GM12864 (cell line): ENCODE measurements at regions not wholly inside any gene's neighbourhood (a gene's known extent, or its start where the extent isn't known, plus 50 kb on each side); places are given as distances from the start of the nearest gene placed in this dataset.

Experiments used
- DNase-seq: peaks from one replicate; pipeline ENCODE4 v3.0.0-alpha.2; 2011; ENCODE audit warnings: low read depth
- H3K4me3 ChIP-seq: 2 replicates; pipeline ENCODE4 v1.5.1; 2011; ENCODE audit warnings: mild to moderate bottlenecking, low read depth, low read length, control low read depth
- CTCF ChIP-seq: IDR thresholded peaks from 2 replicates; pipeline ENCODE4 v1.5.1; 2011; ENCODE audit warnings: low read depth, mild to moderate bottlenecking, moderate library complexity, low read length, control low read depth, inconsistent platforms; ENCODE audit errors: missing control alignments

- DNase-seq, result no peak
- no peak overlapping the region for H3K4me3 ChIP-seq
- no peak for TF ChIP-seq CTCF
These were observed 121.4 kb upstream of the ATP11B start for GRCh38 chr3:182671942-182672341.

- DNase-seq, result no peak
- no peak overlapping the region for H3K4me3 ChIP-seq
- TF ChIP-seq CTCF, result no peak
These were observed 120.0 kb upstream of the ATP11B start for GRCh38 chr3:182673336-182673735.

- no peak for TF ChIP-seq CTCF
- peak overlapping the region; percentile 71 for H3K4me3 ChIP-seq
- DNase-seq, result peak; percentile 24
These were observed 110.8 kb upstream of the ATP11B start for GRCh38 chr3:182682263-182683241.

GRCh38 chr3:182683453-182683852 lies 109.9 kb upstream of the ATP11B start:
- peak; percentile 95 for TF ChIP-seq CTCF
- H3K4me3 ChIP-seq, result no peak overlapping the region
- peak; percentile 43 for DNase-seq

GRCh38 chr3:182683858-182684257 lies 109.4 kb upstream of the ATP11B start:
- TF ChIP-seq CTCF, result no peak

GRCh38 chr3:182686033-182686886 lies 107.0 kb upstream of the ATP11B start:
- DNase-seq, result no peak
- no peak overlapping the region for H3K4me3 ChIP-seq
- no peak for TF ChIP-seq CTCF

More at GRCh38 chr3:182683858-182684257, 109.4 kb upstream of the ATP11B start:
- no peak for DNase-seq
- H3K4me3 ChIP-seq, result no peak overlapping the region
